ENCODE measurements at regions not wholly inside any gene's neighbourhood (a gene's known extent, or its start where the extent isn't known, plus 50 kb on each side); places are given as distances from the start of the nearest gene placed in this dataset.

GRCh38 chr5:142495531-142495930 is 170.7 kb upstream of the SPRY4 start:
- TF ChIP-seq EZH2phosphoT487 (IDR thresholded peaks at IDR 0.05; ENCODE audit: low read depth) (no peak), CTCF (IDR thresholded peaks at IDR 0.05; ENCODE audit: low read depth, low read length) (no peak)
